HL-60/S4 treated with retinoic acid at 250 ng/mL for 4 days and 3 days (cell line): ENCODE measurements at regions not wholly inside any gene's neighbourhood (a gene's known extent, or its start where the extent isn't known, plus 50 kb on each side); places are given as distances from the start of the nearest gene placed in this dataset.

ENCODE experiments used
- in situ Hi-C: fragments of 300-500 bp; cut with MboI; formaldehyde crosslinking; loops from 2 replicates; pipeline ENCODE4 v1.7.0; 2022; ENCODE audit warnings: low sequenced_read_pairs

DNA sequence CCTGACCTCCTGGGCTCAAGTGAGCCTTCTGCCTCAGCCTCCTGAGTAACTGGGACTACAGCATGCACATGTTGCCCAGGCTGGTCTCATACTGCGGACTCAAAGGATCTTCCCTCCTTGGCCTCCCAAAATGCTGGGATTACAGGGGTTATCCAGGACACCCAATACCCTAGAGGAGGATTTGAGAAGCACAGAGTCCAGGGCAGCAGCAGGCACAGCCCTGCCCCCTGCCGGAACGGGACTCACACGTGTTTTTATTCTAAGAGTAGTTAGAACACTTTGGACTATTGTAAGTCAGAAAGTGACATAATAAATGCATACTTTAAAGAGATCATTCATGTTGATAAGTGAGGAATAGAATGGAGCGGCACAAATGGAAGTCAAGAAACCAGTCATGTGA lies 80.2 kb downstream of the C6orf118 start:
- in situ Hi-C loops = no loop called here

DNA sequence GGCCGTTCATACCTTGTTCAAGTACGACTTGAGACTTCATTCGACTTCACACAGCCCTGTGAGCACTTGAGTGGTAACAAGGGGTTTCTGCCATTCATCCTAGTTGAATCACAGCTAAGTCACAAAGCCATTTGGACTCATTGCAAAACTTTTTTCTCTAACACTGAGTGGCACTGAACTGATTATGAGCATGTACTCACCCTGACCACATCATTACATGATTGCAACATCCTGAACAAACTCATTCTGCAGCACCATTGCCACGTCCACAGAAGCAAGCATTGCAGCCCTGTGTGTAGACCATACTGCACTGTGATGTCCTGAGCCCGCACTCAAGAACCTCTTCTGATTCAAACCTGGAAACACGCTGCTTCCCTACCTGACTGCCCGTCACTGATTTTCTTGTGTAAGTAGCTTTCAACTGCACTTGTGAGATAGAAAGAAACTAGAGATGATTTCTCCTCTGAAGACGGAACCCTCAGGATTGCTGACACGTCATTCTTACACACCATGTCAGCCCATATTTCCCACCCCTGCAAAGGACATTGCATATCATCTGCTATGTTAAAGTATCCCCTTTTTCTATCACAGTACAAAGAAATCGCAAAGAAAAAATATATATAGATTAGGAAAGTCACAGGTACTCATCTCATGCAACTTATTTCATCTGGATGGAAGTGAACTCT lies 81.6 kb downstream of the C6orf118 start:
- in situ Hi-C loops = no loop called here

DNA sequence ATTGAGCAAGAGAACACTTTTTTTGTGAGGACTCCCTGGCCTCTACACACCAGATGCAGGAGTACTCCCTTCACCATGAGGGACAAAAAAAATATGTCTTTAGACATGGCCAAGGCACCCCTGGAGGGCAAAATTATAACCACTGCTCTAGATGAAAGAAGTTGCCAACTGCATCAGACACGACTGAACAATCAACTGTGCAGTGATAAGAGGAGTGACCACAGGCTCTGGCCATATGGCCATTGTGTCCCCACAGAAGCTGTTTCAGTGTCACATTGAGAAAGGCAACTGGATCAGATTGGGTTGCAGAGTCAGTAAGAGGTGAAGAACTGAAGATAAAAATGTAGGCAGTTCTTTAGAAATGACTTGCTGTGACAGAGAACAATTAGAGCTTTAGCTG lies 85.7 kb downstream of the C6orf118 start:
- in situ Hi-C loops = no loop called here

DNA sequence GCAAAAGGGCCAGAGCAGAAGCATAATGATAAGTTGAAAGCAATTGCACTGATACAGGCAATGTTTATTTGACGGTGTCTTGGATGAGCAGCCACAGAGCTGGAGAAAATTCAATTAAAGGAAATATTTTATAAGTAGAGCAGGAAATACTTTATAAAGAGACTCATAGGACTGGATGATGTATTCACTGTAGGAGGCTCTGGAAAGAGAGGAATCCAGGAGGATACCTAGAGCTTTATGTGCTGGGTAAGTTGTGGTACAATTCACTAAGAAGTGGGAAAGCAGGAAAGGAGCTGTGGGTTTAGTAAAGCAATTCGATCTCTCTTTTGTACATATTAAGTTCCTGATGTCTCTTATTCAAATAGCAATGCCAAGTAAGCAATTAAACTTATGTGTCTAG lies 86.3 kb downstream of the C6orf118 start:
- in situ Hi-C loops = no loop called here

DNA sequence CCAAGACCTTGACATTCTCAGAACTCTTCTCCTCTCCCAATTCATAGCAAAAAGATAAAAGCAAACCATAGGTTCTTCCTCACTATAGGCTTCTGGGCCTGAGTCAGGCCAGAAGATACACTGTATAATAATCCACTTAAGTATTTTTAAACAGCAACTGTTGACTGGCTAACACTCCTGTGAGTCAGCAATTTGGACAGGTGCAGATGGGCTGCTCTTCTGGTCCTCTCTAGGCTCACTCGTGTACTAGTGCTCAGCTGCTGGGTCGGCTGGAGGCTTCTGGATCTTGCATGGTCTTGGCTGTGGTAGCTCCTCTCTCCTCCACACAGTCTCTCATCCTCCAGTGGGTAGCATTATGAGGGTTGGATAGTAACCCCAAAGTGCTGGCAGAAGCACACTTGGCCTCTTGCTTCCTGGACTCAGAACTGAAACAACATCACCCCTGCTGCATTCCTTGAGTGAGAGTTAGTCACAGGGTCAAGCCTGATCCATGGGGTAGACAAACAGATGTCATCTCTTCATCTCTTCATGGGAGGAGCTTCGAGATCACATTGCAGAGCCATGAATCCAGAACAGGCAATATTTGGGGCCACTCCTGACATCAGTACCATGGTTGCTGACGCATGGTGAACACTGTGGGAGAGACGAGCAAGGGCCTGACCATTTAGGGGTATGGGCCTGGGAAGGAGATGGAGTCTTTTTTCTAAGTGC lies 86.9 kb downstream of the C6orf118 start:
- in situ Hi-C loops = no loop called here

DNA sequence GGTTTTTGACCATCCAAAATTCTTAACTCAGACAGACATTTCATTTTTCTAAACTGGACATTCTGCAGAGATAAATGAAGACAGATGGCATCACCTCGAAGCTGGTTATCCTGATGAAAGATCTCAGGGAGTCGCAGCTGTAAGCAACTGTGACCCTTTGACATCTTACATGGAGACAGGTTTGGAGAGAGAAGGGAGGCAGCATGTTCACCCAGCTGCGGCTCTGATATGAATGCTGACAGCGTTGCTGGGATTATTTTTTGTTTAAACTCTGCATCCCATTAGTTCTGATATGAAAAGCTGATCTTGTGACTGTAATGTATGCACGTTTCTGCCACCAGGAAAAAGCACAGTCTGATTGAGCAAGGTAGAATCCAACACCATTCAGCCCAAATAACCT lies 89.4 kb downstream of the C6orf118 start:
- in situ Hi-C loops = no loop called here

DNA sequence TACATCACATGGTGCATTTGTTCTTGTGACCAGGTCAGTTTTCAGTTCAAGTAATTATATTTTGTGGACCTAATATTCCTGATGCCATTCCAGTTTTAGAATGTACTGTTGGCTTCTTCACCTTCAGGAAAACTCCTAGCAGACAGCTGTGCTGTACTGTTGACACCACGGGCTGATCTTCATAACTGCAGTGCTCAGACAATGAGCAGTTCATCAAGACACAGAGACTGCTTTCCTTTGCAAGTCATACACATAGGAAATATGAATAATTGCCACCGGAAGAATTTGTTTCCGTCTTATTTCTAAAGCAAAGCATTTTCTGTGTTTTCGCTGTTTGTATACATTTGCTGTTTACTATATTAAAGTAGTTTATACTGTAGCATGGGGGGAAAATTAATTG lies 89.8 kb downstream of the C6orf118 start:
- in situ Hi-C loops = no loop called here

DNA sequence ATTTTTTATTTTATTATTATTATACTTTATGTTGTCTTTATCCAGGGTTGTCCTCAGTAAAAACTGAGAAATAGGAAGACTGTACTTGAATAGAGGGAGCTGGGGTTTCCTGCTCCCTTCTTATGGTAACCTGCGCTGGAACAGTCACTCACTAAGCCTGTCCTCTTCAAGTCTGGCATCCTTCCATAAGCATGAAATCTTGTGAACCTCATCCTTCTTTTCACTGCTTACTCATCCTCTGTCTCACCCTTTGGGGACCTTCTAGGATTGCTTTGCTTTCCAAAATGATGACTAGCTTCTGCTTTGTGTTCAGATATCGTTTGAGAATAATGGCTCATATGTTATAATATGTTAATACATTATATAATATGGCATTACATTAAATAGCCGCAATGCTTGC lies 90.6 kb downstream of the C6orf118 start:
- in situ Hi-C loops = no loop called here

DNA sequence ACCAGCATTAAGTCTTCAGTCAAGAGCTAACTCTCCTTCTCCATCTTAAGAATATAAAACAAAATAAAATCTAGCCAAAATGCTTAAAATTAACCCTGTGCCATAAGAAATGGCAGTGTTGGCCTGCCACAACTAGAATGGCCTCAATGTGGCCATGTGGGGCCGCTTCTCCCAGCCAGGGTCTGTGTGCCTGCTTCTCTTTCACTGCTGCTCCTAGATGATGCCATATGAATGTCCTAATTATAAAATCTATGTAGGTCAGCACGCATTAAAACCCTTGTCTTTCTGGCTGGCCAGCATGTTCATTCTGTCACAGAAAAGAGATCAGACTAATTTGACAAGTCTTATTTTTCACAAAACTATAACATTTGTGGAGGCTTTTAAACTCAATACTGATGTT lies 102.6 kb downstream of the C6orf118 start:
- in situ Hi-C loops = no loop called here

DNA sequence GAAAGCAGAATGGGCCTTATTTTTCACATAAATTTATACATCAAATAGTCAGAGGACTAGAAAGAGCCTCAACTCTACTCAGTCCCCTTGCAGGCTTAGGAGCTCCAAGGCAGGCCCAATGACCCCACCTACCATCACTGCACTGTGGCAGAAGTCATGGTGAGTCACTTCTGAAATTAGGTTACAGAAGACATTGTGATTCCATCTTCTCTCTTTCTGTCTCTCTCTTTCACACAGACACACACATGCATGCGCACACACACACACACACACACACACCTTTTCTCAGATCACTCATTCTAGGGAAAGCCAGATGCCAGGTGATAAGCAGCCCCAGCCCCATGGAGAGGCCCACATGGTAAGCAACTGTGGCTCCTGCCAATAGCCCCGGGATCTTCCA lies 103.8 kb downstream of the C6orf118 start:
- in situ Hi-C loops = no loop called here

DNA sequence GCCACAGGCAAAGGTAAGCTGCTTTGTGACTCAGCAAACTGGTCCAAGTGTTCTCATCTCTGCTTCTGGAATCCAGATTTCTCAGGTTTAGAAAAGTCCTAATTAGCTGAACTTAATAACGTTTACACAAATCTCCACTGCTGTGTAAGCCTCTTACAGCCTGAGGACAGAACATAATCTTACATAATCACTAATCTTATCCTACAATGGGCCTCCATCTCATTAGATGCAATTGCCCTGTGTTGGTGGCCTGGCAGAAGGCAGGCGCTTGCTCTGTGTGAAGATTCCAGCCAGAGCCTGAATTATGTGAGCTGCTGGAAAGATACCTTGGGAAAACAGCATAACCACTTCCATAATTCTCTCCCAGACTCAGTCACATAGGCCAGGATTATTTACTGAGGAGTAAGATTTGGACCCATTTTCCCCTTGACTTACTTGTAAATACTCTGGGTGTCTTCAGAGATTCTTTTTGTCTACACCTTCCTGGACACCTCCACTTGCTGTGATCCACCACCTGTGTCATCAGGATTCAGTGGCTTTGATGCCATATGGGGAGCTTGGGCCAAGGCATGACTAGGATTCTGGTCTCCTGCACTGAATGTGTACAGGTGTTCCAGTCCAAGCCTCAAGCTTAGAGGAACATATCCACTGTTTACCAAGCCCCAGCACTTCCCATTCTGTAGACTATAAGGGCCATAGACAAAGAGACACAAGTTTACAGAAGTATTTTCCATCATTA lies 104.4 kb downstream of the C6orf118 start:
- in situ Hi-C loops = no loop called here

DNA sequence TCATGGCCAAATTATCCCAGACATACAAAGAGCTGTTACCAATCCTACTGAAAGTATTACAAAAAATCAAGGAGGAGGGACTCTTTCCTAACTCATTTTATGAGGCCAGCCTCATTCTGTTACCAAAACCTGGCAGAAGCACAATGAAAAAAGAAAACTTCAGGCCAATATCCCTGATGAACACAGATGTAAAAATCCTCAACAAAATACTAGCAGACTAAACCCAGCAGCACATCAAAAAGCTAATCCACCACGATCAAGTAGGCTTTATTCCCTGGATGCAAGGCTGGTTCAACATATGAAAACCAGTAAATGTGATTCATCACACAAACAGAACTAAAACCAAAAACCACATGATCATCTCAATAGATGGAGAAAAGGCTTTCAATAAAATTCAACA lies 109.2 kb downstream of the C6orf118 start:
- in situ Hi-C loops = no loop called here

DNA sequence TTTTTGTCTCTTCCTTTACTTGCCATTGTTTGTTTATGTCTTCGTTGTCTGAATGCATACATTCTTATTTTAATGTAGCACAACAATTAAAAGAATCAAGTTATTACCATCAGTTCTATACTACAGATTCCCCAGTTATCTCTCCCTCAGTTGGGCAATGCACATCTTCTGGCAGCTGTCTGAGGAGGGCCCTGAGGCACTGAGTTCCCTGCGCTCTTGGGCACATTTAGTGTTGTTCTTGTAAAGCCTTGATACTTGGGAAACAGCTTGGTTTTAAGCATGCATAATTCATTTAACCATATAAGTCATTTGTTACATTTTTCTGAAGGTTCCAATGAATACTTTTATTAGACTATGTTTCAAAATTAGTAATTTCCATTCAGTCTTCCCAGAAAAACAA lies 117.9 kb downstream of the C6orf118 start:
- in situ Hi-C loops = no loop called here

DNA sequence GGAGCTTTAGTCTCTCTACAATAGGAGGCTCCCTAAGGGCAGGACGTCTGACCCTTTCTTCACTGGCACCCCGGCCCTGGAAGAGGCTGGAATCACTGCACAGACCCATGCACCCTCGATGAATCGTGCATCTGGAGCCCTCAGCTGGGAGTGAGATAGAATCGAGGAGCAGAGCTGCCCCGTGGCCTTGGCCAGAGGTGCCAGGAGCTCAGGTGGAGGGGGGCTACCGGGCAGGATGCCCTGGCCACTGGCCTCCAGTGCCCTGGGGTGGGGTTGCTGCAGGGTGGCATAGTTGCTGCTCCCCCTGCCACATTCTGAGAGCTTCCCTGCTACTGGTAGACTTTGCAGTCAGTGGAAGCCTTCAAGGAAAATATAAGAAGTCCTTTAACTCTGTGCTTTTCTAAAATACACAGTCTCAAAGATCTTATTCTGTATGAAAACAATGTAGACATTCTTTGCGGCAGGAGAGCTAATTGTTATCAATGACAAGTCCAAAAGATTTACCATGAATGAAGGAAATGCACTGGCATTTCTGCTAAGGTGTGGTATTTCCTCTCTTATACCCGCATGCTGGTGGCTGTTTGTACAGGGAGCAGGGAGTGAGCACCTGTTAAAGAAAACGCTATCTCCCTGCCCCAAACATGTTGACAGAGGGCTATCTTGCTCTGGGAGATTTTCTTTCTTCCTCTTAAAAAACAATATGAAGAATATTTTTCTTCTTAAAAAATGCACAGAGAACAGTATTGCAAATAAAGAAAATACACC lies 122.8 kb downstream of the C6orf118 start:
- in situ Hi-C loops = no loop called here

DNA sequence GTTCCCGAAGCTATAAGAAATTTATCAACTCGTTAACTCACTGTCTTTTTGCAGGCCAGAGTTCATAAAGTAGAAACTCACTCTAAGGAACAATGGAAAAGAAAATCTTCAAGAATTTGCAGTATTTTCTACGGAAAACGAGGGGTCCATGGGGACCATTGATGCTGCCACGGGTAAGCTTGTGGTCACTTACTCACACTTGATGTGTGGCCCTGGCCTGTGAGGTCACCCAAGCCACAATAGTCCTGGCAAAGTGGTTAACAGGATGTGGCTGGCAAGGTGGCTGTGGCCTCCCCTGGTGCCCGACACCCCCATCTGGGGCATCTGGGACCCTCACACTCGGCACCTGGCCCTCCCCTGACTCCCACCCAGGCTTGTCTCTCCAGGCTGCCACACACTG lies 123.4 kb downstream of the C6orf118 start:
- in situ Hi-C loops = no loop called here

DNA sequence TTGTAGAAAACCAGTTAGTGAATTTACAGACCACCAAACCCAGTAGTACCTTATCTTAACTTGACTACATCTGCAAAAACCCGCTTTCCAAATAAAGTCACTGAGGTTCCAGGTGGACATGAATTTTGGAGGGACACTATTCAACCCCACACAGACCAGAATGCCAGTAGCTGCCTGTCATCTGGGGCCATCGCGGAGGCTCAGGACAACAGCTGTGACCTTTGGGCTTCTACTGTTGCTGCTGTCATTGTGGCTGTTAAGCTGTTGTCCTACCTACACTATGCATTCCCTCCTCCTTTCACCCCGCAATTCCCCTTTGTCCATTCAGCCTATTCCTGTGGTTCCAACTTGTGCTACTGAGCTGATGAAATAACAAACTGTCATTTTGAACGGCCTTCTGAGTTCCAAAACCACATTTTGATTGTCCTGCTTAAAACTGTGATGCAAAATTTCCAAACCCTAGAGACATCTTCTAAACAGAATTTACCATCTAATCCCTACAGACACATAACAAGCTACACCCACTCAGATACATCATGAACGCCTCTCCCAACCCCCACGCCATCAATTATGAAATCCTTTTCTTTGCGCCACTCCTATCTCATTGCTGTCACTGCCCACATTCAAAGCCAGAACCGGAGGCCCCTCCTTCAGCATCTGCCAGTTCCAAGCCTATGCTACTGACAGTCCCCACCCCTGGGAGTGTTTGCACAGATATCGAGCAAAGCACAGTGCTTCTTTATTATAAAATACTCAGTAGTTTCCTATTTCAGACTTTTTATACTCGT lies 125.0 kb downstream of the C6orf118 start:
- in situ Hi-C loops = no loop called here

DNA sequence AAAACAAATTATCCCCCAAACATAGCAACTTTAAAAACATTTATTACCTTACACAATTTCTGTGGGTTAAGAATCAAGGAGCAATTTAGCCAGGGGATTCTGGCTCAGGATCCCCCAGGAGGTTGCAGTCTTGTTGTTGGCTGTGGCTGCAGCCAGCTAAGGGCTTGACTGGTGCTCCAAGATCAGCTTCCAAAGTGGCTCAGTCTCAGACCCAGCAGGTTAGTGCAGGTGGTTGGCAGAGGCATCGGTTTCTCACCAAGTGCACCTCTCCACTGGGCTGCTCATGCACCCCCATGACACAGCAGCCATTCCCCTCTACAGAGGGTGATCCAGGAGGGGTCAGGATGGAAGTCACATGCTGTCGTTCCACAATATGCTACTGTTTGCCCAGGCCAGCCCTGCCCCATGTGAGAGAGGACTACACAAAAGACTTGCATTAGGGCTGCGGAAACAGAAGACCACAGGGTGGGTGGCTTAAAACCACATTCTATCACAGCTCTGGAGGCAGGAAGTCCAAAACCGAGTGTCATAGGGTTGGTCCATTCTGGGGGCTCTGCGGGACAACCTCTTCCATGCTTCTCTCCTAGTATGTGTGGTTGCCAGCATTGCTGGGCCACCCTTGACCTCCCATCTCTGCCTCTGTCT lies 125.8 kb downstream of the C6orf118 start:
- in situ Hi-C loops = no loop called here

DNA sequence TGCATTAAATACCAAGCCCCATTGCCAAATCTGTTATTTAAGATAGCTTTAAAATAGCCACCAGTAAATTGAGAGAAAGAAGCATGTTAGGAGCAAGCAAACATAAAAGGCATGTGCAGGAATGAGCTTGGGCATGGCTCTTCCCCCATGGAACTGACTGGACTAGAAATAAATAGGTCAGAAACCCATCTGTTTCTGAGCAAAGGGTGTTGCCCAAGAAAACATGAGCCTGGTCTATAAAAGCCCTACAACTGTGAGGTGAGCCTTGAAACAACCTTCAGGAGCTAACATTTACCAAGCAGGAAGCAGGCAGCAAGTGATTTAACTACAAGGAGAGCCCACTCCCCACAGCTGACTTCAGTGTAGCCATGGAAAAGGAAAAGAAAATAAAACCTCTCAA lies 126.3 kb downstream of the C6orf118 start:
- in situ Hi-C loops = no loop called here

DNA sequence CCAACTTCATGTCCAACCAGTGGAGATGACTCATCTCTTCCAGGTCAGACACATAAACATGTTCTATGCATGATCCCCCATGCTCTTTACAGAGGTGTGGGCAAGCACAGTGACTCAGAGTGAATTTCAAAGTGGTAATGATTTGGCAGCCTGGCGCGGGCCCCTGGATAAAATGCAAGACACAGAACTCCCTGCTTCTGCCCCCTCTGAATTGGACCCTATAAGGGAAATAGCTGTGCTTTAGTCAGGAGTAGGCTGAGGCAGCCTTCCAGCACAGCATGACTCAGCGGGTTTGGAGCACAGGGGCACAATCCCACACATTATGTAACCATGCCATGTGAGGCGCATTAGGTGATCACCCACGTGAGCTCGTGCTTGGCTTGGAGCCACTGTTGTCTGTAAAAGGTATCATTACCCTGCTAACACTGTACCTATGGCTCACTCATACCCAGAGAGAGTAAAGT lies 127.4 kb downstream of the C6orf118 start:
- in situ Hi-C loops = no loop called here

DNA sequence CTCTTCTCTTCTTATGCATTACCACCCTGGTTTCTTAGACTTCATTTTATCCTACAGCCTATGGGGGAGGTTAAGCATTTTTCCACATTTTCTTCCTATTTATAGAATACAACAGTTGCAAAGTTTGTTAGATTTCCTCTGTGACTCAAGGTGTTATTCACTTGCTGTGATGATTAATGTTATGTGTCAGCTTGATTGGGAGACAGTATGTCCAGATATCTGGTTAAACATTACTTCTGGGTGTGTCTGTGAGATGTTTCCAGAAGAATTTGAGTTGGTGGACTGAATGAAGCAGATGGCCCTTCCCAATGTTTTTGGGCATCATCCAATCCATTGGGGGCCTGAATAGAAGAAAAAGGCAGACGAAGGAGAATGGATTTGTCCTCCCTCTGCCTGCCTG lies 131.3 kb downstream of the C6orf118 start:
- in situ Hi-C loops = no loop called here
